Medulla oblongata (tissue), 1 donor: ENCODE measurements at regions not wholly inside any gene's neighbourhood (a gene's known extent, or its start where the extent isn't known, plus 50 kb on each side); places are given as distances from the start of the nearest gene placed in this dataset.

Source experiments
- DNase-seq: peaks from one replicate; pipeline ENCODE4 v3.0.0-alpha.2; 2015; ENCODE audit errors: extremely low spot score

DNA sequence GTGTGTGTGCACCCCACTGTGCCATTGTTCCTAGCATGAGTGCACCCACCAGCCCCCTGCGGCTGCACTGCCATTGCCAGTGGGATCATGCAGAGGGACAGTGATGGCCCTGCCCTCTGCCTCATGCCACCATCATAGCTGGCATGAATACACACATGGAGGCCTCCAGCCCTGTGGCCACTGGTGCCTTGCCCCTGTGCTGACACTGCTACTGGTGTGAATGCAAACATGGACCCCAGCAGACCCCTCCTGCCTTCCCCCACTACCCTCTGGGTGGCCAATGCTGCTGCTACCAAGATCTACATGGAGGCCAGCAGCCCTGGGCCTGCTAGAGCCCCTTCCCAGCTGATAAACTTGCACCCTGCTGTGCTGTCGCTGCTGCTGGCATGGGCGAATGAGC lies 995.5 kb upstream of the GOT2 start:
- DNase-seq, result no peak

DNA sequence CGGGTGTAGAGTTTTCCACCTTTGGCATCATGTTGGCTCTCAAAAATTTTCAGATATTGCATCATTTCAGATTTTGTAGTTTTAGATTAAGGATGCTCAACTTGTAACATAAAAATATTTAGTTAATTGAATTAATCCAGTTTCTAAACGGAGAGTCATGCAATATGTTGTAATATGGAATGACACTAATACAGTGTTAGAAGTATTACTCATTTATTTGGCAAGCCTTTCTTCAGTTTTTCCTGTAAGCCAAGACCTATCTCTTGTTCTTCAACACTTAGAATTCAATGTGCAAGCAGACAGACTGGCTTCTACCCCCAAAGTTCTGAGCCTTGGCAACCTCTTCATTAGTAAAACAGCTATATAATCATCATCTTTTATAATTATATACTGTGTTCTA lies 985.0 kb upstream of the GOT2 start:
- no peak for DNase-seq

DNA sequence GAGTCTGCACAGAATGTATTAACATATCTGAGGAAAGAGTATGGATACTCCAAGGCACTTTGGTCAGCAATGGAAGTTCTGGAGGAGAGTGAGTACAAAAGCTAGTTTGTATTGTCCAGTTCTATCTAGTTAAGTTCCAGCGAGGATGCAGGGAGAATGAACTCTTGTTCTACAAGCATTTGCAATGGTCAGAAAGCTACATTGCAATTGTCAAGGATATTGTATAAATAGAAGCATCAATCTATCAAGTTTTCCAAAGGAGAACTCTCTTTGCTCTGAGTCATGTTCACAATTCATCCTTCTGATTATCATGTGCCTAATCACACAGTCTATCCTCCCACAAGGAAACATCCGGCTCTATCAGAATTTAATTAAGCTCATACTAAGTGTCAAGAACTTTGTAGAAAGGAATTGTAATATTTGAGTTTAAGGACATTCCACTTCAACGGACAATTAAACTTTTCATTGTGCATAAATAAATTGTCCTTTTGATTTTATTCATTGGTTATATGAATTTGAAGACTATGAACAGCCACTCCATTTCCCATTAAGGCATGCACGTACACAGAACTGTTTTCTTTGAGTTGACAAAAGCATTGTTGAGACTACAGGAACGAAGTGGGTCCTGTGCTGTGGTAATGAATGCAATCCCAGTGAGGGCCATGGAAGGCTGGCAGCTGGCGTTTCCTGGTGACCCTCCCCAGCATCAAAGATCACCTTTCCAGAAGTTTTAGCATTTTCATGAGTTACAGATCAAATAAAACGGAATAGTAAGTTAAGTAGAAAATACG lies 973.5 kb upstream of the GOT2 start:
- no peak for DNase-seq

DNA sequence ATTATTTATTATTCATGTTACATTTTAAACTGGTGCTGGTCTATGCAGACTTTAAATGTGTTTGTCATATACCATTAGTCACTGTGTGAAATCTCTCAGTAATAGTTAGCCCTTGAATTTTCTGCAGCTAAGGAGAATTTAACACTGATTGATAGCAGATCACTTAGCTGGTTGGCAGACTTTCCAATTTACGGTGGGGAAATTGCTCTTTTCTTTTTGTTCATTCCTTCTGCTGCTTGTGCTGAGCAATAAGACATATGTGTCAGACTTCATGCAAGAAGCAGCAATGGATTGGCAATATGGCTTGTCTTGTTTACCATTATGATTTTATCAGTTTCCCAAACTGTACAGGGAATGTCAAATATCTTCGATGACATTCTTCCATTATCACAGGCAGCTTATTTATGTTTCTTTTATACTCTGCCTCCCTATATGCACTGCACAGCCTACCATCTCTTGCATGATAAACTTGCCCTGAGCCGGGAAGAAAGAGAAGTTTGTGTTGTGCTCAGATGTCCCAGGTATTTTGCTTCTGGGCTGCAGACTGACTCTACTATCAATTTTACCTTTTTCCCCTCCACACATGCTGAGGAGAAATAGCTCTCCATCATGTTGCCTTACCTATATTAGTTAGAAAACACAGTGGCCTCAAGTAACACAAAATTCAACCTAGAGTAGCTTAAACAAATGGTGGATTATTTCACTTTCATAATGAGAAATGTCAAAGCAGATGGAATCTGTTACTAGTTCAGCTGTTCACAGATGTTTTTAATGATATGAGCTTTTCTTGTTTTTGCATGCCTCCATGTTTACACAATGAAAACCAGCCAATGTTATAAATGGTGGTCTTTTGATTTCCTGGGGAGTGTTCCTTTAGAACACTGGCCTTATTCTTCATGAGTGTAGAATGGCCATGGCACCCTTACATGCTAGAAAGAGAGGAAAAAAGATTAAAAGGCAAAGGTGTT lies 968.1 kb upstream of the GOT2 start:
- DNase-seq, result no peak

DNA sequence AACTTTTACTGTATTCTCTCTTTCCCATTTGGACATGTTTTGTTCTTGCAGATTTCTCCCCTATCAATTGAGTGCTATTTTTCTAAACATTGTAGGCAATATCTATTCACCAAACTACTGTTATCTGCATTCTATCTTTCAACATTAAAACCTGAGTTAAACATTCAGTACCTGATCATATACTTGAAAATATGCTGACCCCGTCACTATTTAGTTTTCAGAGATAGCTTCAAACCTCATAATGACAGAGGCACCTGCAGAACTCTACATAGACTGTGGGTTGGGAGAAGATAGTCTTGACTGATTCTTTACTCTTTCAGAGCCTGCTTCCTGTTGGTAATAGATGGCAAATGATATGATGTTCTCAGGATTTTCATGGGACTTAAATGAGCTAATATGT lies 965.7 kb upstream of the GOT2 start:
- no peak for DNase-seq

DNA sequence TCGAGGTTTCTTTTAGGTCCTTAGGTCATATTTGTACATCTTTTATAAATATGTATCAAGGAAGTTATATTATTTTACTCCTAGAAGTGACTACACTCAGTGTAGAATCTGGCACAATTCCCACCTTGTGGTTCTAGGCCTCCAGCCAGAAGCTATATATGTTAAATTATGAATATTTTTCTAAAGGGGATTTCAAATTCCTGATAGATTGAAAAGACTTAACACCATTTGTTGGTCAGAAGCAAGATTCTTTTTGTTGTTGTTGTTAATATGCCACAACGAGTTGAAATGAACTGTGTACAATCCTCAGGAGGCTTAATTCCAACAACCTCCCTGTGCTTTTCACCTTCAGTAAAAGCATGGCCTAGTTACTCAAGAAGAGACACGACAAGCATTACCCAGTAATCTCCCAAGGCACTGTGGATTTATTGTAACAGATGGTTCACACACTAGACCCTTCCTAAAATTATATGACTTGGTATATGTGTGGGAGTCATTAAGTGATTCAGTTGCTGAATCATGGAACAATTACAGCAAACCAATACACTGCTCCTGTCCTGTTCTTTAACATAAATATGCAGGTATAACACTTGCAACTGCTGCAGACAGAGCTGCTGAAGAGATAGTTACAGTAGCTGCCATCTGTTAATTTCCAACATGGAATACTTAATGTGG lies 964.4 kb upstream of the GOT2 start:
- DNase-seq, result no peak

DNA sequence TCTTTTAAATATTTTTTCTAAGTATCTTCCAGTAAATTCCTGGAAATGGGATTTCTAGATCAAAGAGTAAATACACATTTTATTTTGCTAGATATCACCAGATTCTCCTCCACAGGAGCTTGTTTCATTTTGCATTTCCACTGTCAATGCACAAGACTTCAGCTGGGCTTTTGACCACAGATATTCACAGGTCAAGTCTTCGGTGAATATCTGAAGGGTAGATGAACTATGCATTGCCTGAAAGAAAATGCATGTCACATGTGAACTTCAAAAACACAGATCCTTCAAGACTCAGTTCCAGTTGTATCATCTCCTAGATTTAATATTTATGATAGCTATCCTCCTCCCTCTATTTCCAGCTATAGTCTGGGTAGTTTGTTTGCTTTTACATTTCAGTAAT lies 963.6 kb upstream of the GOT2 start:
- DNase-seq, result no peak

DNA sequence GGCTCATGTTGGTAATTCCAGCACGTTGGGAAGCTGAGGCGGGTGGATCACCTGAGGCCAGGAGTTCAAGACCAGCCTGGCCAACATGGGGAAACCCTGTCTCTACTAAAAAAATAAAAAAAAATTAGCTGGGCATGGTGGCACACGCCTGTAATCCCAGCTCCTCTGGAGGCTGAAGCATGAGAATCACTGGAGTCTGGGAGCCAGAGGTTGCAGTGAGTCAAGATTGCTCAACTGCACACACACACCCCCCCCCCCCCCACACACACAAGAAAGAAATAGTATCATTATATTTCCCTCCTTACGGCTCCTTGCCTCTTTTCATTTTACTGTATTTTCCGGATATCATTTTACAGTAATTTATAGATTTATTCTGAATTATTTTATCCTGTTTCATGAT lies 963.1 kb upstream of the GOT2 start:
- no peak for DNase-seq

DNA sequence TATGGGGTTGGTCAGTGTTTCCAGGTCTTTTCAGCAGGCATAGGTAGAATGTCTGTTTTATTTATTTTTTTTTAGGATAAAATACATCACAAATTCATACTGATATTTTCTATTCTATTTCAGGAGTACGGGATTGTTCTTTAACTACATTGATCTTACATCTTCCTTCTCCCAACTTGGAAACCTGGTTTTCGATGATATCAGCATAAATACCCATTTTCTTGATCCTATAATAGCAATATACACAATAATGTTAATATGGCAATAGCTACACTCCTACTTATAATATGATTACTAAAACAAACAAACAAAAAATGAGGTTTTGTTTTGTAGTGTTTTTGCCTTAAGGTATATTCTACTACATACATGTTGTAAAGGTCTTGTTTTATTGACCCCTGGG lies 962.4 kb upstream of the GOT2 start:
- DNase-seq, result no peak

DNA sequence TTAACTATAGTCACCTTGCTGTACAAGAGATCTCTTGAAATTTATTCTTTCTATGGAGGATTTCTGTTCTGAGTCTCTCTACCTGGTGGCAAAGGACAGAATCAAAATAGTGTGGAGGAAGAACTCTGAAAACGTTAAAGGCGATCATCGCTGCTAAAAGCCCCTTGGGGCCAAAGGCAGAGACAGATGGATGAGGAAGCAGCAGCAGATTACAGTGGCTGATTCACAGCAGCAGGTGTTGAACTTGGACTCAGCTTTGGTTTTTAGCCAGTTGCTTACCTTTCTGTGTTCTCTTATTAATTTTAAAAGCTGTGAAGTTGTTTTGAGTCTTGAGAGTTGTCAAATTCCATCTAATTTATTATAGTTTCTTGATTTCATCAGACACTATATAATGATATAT lies 956.1 kb upstream of the GOT2 start:
- DNase-seq, result no peak

DNA sequence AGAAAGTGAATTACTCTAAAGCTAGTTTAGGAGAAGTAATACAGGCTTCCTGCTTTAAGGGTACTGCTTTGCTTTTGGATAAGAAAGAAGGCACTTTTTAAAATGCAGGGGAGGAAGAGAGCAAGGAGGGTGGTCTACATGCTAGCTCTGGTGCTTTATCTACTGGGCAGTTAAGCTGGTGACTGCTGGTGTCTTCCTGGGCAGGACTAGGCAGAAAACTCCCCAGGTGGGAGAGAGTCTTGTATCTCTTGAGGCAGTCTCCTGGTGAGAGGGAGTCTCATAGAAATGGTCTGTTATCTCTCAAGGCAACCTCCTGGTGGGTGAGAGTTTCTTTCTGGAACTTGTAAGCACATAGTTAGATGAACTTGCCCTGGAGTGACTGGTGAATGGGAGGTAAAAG lies 953.9 kb upstream of the GOT2 start:
- DNase-seq, result no peak

DNA sequence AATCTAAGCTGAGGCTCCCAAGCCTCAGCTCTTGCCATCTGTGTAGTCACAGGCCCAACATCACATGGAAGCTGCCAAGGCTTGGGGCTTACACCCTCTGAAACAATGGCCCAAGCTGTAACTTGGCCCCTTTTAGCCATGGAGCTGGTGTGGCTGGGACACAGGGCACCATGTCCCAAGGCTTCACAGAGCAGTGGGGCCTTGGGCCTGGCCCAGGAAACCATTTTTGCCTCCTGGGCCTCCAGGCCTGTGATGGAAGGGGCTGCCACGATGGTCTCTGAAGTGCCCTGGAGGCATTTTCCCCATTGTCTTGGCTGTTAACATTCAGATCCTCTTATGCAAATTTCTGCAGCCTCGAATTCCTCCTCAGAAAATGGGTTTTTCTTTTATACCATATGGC lies 952.3 kb upstream of the GOT2 start:
- no peak for DNase-seq

DNA sequence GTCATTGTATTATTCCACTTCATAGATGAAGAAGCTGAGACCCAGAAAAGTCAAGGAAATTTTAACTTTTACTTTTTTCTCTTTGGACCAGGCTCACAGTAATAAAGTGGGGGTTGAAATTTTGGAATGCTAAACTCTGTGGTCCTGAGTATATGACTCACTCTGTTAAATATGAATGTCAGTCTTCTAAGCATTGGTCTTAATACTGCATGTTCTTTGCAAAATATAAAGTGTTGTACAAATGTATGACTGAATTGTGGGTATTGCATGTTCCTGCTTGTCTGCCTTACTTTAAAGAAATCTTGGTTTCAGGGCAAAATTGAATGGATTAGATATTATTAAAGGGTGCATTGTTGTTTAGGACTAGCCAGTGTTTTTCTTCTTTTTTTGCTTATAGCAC lies 950.8 kb upstream of the GOT2 start:
- DNase-seq, result no peak

DNA sequence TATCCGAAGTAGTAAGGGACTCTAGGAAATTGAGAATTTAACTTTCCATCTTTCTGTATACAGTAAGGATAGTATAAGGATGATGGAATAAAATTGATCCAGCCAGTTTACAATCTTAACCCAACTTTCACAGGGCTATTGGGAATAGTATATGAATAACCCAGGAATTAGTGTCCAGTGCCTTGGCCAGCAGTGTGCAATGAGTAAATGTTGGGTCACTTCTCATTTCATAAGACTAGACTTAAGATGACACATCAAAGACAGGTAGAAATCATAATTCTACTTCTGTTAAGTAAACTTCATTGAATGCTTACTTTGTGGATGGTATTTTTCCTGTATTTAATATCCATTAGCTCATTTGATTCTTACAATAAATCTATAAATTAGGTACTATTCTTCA lies 949.6 kb upstream of the GOT2 start:
- no peak for DNase-seq

DNA sequence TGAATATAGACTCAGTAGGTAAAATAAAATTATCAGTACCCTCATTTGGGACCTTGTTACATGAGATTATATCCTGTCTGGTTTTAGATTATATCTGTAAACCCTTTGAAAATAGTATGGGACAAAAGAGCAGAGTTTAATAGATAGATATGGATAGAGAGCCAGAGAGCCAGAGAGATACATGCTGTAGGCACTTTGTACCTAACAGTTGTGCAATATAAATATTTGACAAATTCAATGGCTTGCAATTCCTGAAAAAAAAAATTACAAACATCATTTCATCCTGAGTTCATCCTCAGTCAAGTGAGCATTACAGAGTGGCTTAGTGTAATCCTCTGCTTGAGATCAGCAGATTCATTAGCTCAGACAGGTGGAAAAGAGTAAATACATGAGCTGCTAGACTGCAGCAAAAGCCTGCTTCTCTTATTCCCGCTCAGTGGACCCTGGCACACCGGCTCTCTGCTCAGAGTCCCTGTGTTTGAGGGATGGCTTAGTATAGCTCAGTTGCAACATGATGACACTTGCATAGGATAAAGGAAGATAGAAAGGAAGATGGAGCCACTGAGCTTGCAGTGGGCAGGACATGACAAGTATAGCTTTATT lies 931.6 kb upstream of the GOT2 start:
- no peak for DNase-seq

DNA sequence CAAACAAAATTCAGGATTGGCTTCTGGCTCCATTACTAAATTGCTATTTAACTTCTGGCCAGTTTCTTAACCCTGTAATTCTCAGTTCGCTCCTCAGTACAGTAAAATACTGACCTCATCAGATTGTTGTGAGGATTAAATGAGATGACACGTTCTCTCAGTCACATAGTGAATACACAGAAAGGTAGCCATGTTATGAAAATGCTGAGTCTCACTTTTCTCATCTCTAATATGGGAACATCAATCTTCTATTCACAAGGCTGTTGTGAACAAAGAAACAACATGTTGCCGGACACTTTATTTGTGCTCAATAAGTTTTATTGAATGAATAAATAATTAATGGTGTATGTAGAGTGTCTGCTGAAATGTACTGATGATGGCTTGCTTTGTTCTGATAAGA lies 924.5 kb upstream of the GOT2 start:
- no peak for DNase-seq

DNA sequence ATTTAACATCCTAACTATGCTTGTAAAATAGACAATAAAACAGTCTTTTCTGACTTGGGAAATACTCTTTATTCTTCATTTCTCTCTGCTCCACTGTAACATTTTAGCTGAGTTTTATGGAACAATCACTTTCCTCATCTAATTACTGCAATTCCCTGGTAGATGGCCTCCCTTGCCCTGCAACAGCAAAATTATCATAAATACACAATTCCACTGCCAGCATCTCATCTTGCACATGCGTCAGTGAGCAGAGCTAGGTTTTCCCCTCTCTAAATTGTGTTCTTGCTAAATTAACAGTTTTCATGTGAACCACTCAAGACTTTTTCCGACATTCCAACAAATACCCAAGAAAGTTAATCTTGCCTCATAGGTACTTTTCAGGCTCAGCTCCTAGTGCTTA lies 920.9 kb upstream of the GOT2 start:
- no peak for DNase-seq

DNA sequence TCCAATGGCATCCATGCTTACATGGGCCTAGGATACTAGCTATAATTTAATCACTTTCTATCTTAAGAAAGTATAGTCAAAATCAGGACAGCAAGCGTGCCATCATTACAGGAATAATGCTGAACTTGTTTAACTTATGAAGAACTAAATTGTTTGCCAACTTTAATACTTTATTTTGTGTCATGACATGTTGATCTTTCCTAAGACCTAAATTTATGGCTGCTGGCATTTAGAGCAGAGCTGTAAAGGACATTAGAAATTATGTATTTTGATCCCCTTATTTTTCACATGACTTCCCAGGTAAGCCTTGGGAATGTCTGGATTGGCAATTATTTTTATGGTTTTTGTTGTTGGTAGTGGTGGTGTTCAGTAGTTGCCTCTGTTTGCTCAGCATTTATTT lies 920.3 kb upstream of the GOT2 start:
- no peak for DNase-seq

DNA sequence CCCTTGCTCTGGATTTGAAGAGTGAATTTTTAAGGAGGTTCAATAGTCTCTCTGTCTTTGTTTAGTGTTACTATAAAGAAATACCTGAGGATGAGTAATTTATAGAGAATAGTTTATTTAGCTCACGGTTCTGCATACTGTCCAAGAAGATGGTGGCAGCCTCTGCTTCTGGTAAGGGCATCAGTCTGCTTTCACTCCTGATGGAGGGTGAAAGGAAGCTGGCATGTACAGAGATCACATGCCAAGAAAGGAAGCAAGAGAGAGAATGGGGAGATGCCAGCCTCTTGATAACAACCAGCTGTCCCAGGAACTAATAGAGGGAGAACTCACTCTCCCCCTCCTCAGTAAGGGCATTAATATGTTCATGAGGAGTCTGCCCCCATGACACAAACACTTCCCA lies 917.5 kb upstream of the GOT2 start:
- DNase-seq, result no peak

DNA sequence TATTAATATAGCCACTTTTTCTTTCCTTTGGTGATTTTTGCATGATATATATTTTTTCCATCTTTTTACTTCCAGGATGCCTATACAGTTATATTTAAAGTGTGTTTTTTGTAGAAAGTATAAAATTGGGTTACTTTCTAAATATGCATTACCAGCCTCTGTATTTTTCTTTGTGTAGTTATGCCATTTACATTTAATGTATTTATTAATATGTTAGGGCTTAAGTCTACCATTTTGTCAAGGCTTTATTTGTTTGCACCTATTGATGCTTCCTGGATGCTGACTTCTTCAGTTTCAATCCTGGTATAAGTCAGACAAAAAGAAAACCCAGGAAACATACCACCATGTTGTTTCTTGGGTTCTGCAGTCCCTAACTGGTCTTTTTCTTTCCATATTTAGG lies 911.1 kb upstream of the GOT2 start:
- DNase-seq, result no peak

DNA sequence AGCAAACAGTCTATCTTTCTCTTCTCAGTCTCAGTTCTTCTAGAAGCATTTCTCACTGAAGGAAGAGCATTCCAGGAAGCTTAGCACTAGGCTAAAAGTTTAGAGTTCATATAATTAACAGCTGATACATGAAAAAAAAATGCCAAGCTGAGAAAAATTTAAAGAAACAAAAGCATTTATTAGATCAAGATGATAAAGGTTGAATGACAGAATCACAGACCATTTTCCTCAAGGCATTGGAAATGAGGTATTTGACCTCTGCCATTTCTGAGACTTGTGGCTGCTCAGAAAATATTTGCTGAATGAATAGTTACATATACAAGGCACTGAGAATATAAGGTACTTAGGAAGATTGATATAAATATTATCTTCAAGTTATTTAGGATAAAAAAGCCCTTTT lies 901.6 kb upstream of the GOT2 start:
- no peak for DNase-seq

DNA sequence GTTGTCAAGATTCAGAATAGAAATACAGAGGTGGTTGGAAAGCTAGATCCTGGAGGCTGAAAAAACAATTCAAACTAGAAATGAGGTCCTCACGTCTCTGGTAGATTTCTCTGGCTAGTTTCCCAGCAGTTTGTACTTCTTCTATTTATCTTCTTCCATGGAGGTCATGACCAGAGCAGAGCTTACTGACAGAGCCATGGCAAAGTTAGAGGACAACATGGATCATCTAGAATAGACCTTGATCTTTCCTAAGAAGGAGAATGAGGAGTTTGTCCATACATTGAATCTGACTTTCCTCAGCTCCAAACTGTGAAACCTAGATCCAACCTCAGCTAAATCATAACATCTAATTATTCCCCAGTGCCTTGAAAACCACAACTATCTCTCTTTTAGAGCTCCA lies 900.8 kb upstream of the GOT2 start:
- no peak for DNase-seq
